Left lung (tissue), 4 donors: ENCODE measurements at regions not wholly inside any gene's neighbourhood (a gene's known extent, or its start where the extent isn't known, plus 50 kb on each side); places are given as distances from the start of the nearest gene placed in this dataset.

Experiments used
- ATAC-seq: fragments of 200-7000 bp; cut with Tn5 transposase; one replicate; pipeline ENCODE4 v1.9.1; 2020; ENCODE audit warnings: moderate library complexity
- DNase-seq, 4 donors: peaks; one replicate each; pipeline ENCODE4 v3.0.0-alpha.2; 2013 to 2020
- H3K27ac ChIP-seq, 2 donors: fragments of 200-600 bp; sonication (generic) in 1 of 2; one replicate each; pipeline versions ENCODE4 v1.5.0 to v1.8.0; 2020 to 2021
- H3K27me3 ChIP-seq, 2 donors: fragments of 200-600 bp; sonication (generic) in 1 of 2; one replicate each; pipeline versions ENCODE4 v1.5.0 to v1.8.0; 2020 to 2021
- H3K36me3 ChIP-seq, 2 donors: fragments of 200-600 bp; sonication (generic) in 1 of 2; one replicate each; pipeline versions ENCODE4 v1.5.0 to v1.8.0; 2020 to 2021
- H3K4me1 ChIP-seq, 2 donors: fragments of 200-600 bp; one replicate each; pipeline ENCODE4 v1.8.0; 2021
- H3K4me3 ChIP-seq, 2 donors: fragments of 200-600 bp; sonication (generic) in 1 of 2; one replicate each; pipeline versions ENCODE4 v1.5.0 to v1.8.0; 2020 to 2021; ENCODE audit warnings: mild to moderate bottlenecking in 1 of 2
- H3K9me3 ChIP-seq, 2 donors: fragments of 200-600 bp; sonication (generic) in 1 of 2; one replicate each; pipeline versions ENCODE4 v1.5.0 to v1.8.0; 2020 to 2021
- CTCF ChIP-seq, 2 donors: fragments of 200-600 bp; sonication (generic) in 1 of 2; IDR thresholded peaks; one replicate each; pipeline versions ENCODE4 v1.5.0 to v1.8.0; 2021; ENCODE audit warnings: antibody characterized with exemption in 2 of 2
- intact Hi-C, 2 donors: fragments of 100-400 bp; cut with DNase I; formaldehyde crosslinking; loops; one replicate each; pipeline versions ENCODE4 v1.11.2 to v1.14.2; 2022
- donor health status: DM: no; HTN: yes; CAD: no.
- donor health status: DM: no; HTN: no; CAD: no.

GRCh38 chr18:40877096-40877495, 1077.9 kb upstream of the PIK3C3 start:
- Histone ChIP-seq H3K9me3 (no peaks in the 10 kb centered on the region), H3K36me3 (no peaks in the 10 kb centered on the region), H3K4me1 (no peaks in the 10 kb centered on the region), H3K27ac (no peak overlapping the region), H3K4me3 (no peak overlapping the region), H3K27me3 (no peaks in the 10 kb centered on the region)
- ATAC-seq: no peak
- intact Hi-C loops: no loop called here
- no peak for DNase-seq
- no peak for TF ChIP-seq CTCF (IDR thresholded peaks at IDR 0.05)

GRCh38 chr18:40875101-40875615, 1079.9 kb upstream of the PIK3C3 start:
- DNase-seq (no peak), ATAC-seq (no peak)
- Histone ChIP-seq H3K27ac (no peak overlapping the region), H3K9me3 (no peaks in the 10 kb centered on the region), H3K36me3 (no peaks in the 10 kb centered on the region), H3K4me1 (no peaks in the 10 kb centered on the region), H3K27me3 (no peaks in the 10 kb centered on the region), H3K4me3 (no peak overlapping the region)
- no peak for TF ChIP-seq CTCF (IDR thresholded peaks at IDR 0.05)
- intact Hi-C loops: no loop called here

- no peaks in the 10 kb centered on the region for H3K4me1 ChIP-seq
- peak; percentile 94 for ATAC-seq
- TF ChIP-seq CTCF (IDR thresholded peaks at IDR 0.05): no peak
These were observed 1080.8 kb upstream of the PIK3C3 start for GRCh38 chr18:40874233-40874632.

GRCh38 chr18:40868110-40868858, 1086.8 kb upstream of the PIK3C3 start:
- Histone ChIP-seq H3K27ac (no peak overlapping the region), H3K9me3 (peaks cover 0 to 5% of the 10 kb centered on the region in 2 donors), H3K4me3 (no peak overlapping the region), H3K36me3 (no peaks in the 10 kb centered on the region), H3K27me3 (no peaks in the 10 kb centered on the region), H3K4me1 (no peaks in the 10 kb centered on the region)
- ATAC-seq (no peak), DNase-seq (no peak)
- intact Hi-C loops: no loop called here
- TF ChIP-seq CTCF (IDR thresholded peaks at IDR 0.05): no peak

More at GRCh38 chr18:40874233-40874632, 1080.8 kb upstream of the PIK3C3 start:
- H3K9me3 ChIP-seq: no peaks in the 10 kb centered on the region
- H3K27ac ChIP-seq: no peak overlapping the region
- H3K27me3 ChIP-seq: no peaks in the 10 kb centered on the region
- no peaks in the 10 kb centered on the region for H3K36me3 ChIP-seq
- intact Hi-C loops: no loop called here
- H3K4me3 ChIP-seq: no peak overlapping the region
- peak in 2 of 4 donors; percentile 13 to 42 for DNase-seq

- Histone ChIP-seq H3K27me3 (no peaks in the 10 kb centered on the region), H3K27ac (no peak overlapping the region), H3K9me3 (peaks cover 0 to 5% of the 10 kb centered on the region in 2 donors), H3K36me3 (no peaks in the 10 kb centered on the region), H3K4me1 (no peaks in the 10 kb centered on the region), H3K4me3 (no peak overlapping the region)
- intact Hi-C loops: no loop called here
- TF ChIP-seq CTCF (IDR thresholded peaks at IDR 0.05): no peak
- ATAC-seq: peak; percentile 23
- DNase-seq: no peak
These were observed 1087.6 kb upstream of the PIK3C3 start for GRCh38 chr18:40867459-40867858.
